ENCODE measurements at regions not wholly inside any gene's neighbourhood (a gene's known extent, or its start where the extent isn't known, plus 50 kb on each side); places are given as distances from the start of the nearest gene placed in this dataset.
A peak's percentile ranks its signal among the peaks of the same experiment; 100 is the strongest.

- no peak for TF ChIP-seq CTCF (IDR thresholded peaks at IDR 0.05; ENCODE audit: insufficient read depth, low read depth, low read length, missing control alignments)
- no peak for DNase-seq (ENCODE audit: low read depth)
- H3K4me3 ChIP-seq (ENCODE audit: low read length) = no peak overlapping the region
Measured at GRCh38 chr3:68239542-68239941, 585.1 kb upstream of the SUCLG2 start.

- TF ChIP-seq CTCF (IDR thresholded peaks at IDR 0.05; ENCODE audit: insufficient read depth, low read depth, low read length, missing control alignments) = no peak
- DNase-seq (ENCODE audit: low read depth) = no peak
Measured at GRCh38 chr3:68234076-68234780, 579.8 kb upstream of the SUCLG2 start.

GRCh38 chr3:68228856-68229255 is 574.4 kb upstream of the SUCLG2 start:
- no peak for DNase-seq (ENCODE audit: low read depth)
- TF ChIP-seq CTCF (IDR thresholded peaks at IDR 0.05; ENCODE audit: insufficient read depth, low read depth, low read length, missing control alignments) = no peak

More at GRCh38 chr3:68234076-68234780, 579.8 kb upstream of the SUCLG2 start:
- H3K4me3 ChIP-seq (ENCODE audit: low read length) = no peak overlapping the region

GRCh38 chr3:68220832-68221231 is 566.4 kb upstream of the SUCLG2 start:
- no peak for DNase-seq (ENCODE audit: low read depth)
- H3K4me3 ChIP-seq (ENCODE audit: low read length) = no peak overlapping the region
- no peak for TF ChIP-seq CTCF (IDR thresholded peaks at IDR 0.05; ENCODE audit: insufficient read depth, low read depth, low read length, missing control alignments)

More at GRCh38 chr3:68228856-68229255, 574.4 kb upstream of the SUCLG2 start:
- H3K4me3 ChIP-seq (ENCODE audit: low read length) = no peak overlapping the region

GRCh38 chr3:68211637-68212036 is 557.2 kb upstream of the SUCLG2 start:
- no peak overlapping the region for H3K4me3 ChIP-seq (ENCODE audit: low read length)
- TF ChIP-seq CTCF (IDR thresholded peaks at IDR 0.05; ENCODE audit: insufficient read depth, low read depth, low read length, missing control alignments) = no peak
- no peak for DNase-seq (ENCODE audit: low read depth)

- no peak for DNase-seq (ENCODE audit: low read depth)
- no peak overlapping the region for H3K4me3 ChIP-seq (ENCODE audit: low read length)
- no peak for TF ChIP-seq CTCF (IDR thresholded peaks at IDR 0.05; ENCODE audit: insufficient read depth, low read depth, low read length, missing control alignments)
Measured at GRCh38 chr3:68210635-68211034, 556.2 kb upstream of the SUCLG2 start.

- peak; percentile 1 for DNase-seq (ENCODE audit: low read depth)
- TF ChIP-seq CTCF (IDR thresholded peaks at IDR 0.05; ENCODE audit: insufficient read depth, low read depth, low read length, missing control alignments) = no peak
- no peak overlapping the region for H3K4me3 ChIP-seq (ENCODE audit: low read length)
Measured at GRCh38 chr3:68207327-68207726, 552.9 kb upstream of the SUCLG2 start.

Measured in epithelial cell of esophagus (primary cell).